Nephron progenitor cell (in vitro differentiated cells): ENCODE measurements at regions not wholly inside any gene's neighbourhood (a gene's known extent, or its start where the extent isn't known, plus 50 kb on each side); places are given as distances from the start of the nearest gene placed in this dataset.

Source experiments
- DNase-seq: peaks from one replicate; pipeline ENCODE4 v3.0.0; 2021
- H3K27ac Mint-ChIP-seq: 2 replicates; pipeline ENCODE4 v1.8.0; 2021; ENCODE audit warnings: mild to moderate bottlenecking, moderate library complexity, mixed read lengths
- H3K27me3 Mint-ChIP-seq: 2 replicates; pipeline ENCODE4 v1.8.0; 2021; ENCODE audit warnings: mild to moderate bottlenecking, low read depth, mixed read lengths; ENCODE audit not compliant: poor library complexity
- H3K36me3 Mint-ChIP-seq: 2 replicates; pipeline ENCODE4 v1.8.0; 2021; ENCODE audit warnings: low read depth, mixed read lengths
- H3K4me1 Mint-ChIP-seq: 2 replicates; pipeline ENCODE4 v1.8.0; 2021; ENCODE audit warnings: mixed read lengths
- H3K4me3 Mint-ChIP-seq: 2 replicates; pipeline ENCODE4 v1.8.0; 2021; ENCODE audit warnings: mild to moderate bottlenecking, moderate library complexity, mixed read lengths
- H3K9me3 Mint-ChIP-seq: 2 replicates; pipeline ENCODE4 v1.8.0; 2021; ENCODE audit warnings: mild to moderate bottlenecking, moderate library complexity, mixed read lengths
- CTCF ChIP-seq: fragments of 200-600 bp; sonication (generic); IDR thresholded peaks from 2 replicates; pipeline ENCODE4 v1.5.0; 2021; ENCODE audit warnings: antibody characterized with exemption

- no peak overlapping the region for H3K27ac Mint-ChIP-seq
- no peaks in the 10 kb centered on the region for H3K27me3 Mint-ChIP-seq
- H3K4me3 Mint-ChIP-seq, result no peak overlapping the region
- no peaks in the 10 kb centered on the region for H3K36me3 Mint-ChIP-seq
- peaks cover 5% of the 10 kb centered on the region for H3K9me3 Mint-ChIP-seq
- no peak for TF ChIP-seq CTCF
- H3K4me1 Mint-ChIP-seq, result no peaks in the 10 kb centered on the region
- DNase-seq, result no peak
Observed at GRCh38 chr1:82411605-82412004, 610.9 kb downstream of the ADGRL2 start.

GRCh38 chr1:82405333-82405732, 604.6 kb downstream of the ADGRL2 start:
- DNase-seq, result no peak
- no peaks in the 10 kb centered on the region for H3K9me3 Mint-ChIP-seq
- H3K4me1 Mint-ChIP-seq, result peaks cover 11% of the 10 kb centered on the region
- H3K27me3 Mint-ChIP-seq, result no peaks in the 10 kb centered on the region
- no peak overlapping the region for H3K4me3 Mint-ChIP-seq
- H3K27ac Mint-ChIP-seq, result no peak overlapping the region
- no peak for TF ChIP-seq CTCF
- H3K36me3 Mint-ChIP-seq, result no peaks in the 10 kb centered on the region

GRCh38 chr1:82401116-82401515, 600.4 kb downstream of the ADGRL2 start:
- Mint-ChIP-seq H3K4me3 (no peak overlapping the region), H3K27me3 (no peaks in the 10 kb centered on the region), H3K9me3 (no peaks in the 10 kb centered on the region), H3K27ac (no peak overlapping the region), H3K36me3 (no peaks in the 10 kb centered on the region), H3K4me1 (peaks cover 11% of the 10 kb centered on the region)
- no peak for DNase-seq
- no peak for TF ChIP-seq CTCF

- no peak for DNase-seq
- TF ChIP-seq CTCF, result no peak
- H3K9me3 Mint-ChIP-seq, result no peaks in the 10 kb centered on the region
- H3K4me3 Mint-ChIP-seq, result no peak overlapping the region
- H3K27me3 Mint-ChIP-seq, result no peaks in the 10 kb centered on the region
- H3K36me3 Mint-ChIP-seq, result no peaks in the 10 kb centered on the region
- H3K4me1 Mint-ChIP-seq, result peaks cover 11% of the 10 kb centered on the region
- no peak overlapping the region for H3K27ac Mint-ChIP-seq
Observed at GRCh38 chr1:82400521-82400920, 599.8 kb downstream of the ADGRL2 start.

GRCh38 chr1:82399093-82399492, 598.4 kb downstream of the ADGRL2 start:
- H3K27ac Mint-ChIP-seq, result no peak overlapping the region
- H3K36me3 Mint-ChIP-seq, result no peaks in the 10 kb centered on the region
- H3K27me3 Mint-ChIP-seq, result no peaks in the 10 kb centered on the region
- no peak for DNase-seq
- H3K4me1 Mint-ChIP-seq, result peaks cover 5% of the 10 kb centered on the region
- TF ChIP-seq CTCF, result no peak
- no peak overlapping the region for H3K4me3 Mint-ChIP-seq
- H3K9me3 Mint-ChIP-seq, result no peaks in the 10 kb centered on the region

GRCh38 chr1:82398357-82398756, 597.6 kb downstream of the ADGRL2 start:
- peaks cover 5% of the 10 kb centered on the region for H3K4me1 Mint-ChIP-seq
- H3K27me3 Mint-ChIP-seq, result no peaks in the 10 kb centered on the region
- H3K9me3 Mint-ChIP-seq, result no peaks in the 10 kb centered on the region
- no peak overlapping the region for H3K4me3 Mint-ChIP-seq
- no peak overlapping the region for H3K27ac Mint-ChIP-seq
- H3K36me3 Mint-ChIP-seq, result no peaks in the 10 kb centered on the region
- no peak for TF ChIP-seq CTCF
- DNase-seq, result no peak
